Fibroblast of skin of back (primary cell): ENCODE measurements at regions not wholly inside any gene's neighbourhood (a gene's known extent, or its start where the extent isn't known, plus 50 kb on each side); places are given as distances from the start of the nearest gene placed in this dataset.
"Not testable (repeated sequence)": the region's sequence is repeated elsewhere in the genome, so short reads cannot be mapped to it uniquely, and the experiment has no call there.

Experiments
- DNase-seq: peaks from one replicate; pipeline ENCODE4 v3.0.0-alpha.2; 2013

DNA sequence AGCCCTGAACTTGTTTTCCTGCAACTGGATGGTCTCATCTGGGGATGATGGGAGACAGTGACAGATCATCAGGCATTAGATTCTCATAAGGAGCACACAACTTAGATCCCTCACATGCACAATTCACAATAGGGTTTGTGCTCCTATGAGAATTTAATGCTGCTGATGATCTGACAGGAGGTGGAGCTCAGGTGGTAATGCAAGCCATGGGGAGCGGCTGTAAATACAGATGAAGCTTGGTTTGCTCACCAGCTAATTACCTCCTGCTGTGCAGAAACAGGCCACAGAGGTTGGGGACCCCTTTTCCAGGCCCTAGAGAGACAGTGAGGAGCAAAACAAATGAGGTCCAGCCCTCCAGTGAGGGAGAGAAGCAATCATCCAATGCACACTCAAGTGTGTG is 168.6 kb downstream of the RGS9 start:
- DNase-seq, result no peak

DNA sequence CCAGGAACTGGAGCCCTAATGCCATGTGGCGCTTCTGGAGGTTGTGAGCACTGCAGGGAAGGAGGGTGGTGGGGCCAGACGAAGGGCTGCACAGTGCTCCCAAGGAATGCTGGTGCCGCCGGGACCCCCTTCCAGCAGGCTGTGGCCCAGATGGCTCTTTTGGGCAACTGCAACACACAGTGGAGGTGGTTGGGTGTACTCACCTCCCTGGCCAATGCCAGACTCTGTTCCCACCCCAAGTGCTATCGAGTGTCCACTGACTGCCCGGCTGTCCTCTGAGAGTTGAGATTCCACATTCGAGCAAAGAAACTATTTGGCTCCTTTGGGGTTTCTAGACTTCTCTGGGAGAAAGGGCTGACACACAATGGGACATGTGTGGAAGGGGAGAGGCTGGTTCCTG is 167.9 kb downstream of the RGS9 start:
- DNase-seq, result no peak

DNA sequence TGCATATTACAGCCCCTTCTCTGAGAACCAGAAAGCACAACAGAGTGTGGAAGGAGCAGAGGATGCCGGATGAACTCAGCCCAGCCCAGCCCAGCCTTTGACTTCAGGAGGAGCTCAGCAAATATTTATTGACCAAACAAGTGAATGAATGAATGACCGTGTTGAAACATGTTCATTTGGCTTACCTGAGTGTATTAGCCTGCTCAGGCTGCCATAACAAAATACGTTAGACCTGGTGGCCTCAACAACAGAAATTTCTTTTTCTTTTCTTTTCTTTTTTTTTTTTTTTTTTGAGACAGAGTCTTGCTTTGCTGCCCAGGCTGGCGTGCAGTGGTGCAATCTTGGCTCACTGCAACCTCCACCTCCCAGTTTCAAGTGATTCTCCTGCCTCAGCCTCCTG is 164.7 kb downstream of the RGS9 start:
- not testable (repeated sequence) for DNase-seq

DNA sequence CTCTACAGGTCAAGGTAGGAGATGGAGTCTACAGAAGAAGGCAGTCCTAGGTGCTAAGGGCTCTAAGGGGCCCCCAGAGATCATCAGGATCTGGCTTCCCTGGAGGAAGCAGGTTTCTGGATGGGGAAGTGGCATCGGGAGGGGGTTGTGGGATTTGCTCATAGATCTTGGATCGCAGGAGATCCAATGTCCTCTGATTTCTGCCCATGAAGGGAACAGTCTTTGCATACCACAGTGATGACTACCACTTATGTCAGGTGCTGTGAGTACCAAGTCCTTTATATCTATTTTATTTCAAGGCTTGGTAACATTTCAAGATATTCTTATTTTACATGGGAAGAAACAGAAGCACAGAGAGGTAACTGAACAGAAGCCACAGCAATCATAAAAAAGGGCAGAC is 164.0 kb downstream of the RGS9 start:
- DNase-seq, result no peak

DNA sequence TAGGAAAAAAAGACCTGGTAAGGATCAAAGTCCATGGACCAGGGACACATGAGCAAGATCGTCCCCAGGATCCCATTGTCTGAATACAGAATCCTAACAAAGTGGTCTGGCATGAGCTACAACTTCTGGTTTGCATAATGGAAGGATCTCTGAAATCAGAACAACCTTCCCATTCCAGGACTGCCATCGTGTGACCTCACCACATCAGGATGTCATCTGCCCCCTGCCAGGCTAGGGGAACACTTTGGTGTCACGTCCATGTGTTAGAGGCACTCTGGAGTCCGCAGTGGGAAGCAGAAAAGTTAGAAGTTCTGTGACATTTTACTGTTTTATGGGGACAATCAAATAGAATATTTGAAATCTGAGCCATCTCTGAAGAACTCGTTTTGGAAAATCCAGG is 160.7 kb downstream of the RGS9 start:
- peak; percentile 61 for DNase-seq

DNA sequence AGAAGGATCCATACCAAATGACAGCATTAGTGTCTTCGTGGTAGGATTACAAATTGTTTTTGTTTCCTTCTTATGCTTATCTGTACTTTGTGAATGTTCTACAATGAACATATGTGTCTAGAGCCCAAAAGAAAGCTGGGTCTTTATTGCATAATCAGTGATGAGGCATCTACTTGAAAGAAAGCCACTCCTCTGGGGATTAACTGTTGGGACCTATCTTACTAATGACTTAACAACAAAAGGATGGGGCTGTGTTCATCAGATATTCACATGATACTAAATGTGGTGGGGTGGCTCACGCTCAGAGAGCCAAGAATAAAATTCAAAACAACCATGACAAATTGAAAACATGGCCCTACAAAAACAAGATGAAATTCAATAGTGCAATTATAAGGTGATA is 160.2 kb downstream of the RGS9 start:
- peak; percentile 34 for DNase-seq

DNA sequence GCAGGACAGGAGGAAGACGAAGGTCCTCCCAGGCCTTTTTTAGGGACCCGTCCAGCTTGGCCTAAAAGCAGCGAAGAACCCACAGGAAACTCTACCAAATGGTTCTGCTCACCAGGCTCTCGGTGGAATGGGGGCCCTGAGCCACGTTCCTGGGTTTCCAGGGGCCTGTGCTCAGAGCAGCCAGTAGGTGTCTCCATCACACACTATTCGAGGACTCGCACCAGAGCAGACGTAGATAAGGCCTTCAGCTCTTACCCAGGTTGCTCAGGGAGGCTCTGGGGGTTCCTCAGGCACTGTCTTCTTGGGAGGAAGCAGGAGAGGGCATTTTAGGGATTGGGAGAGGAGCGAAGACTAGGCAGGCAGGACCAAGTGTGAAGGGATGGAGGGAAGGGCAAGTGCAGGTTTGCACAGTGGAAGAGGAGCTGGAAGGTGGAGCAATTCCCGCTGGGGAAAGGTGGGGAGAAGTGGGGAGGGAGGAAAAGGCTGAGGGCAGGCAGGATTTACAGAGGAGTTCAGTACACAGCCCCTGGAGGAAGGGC is 157.1 kb downstream of the RGS9 start:
- peak; percentile 69 for DNase-seq

DNA sequence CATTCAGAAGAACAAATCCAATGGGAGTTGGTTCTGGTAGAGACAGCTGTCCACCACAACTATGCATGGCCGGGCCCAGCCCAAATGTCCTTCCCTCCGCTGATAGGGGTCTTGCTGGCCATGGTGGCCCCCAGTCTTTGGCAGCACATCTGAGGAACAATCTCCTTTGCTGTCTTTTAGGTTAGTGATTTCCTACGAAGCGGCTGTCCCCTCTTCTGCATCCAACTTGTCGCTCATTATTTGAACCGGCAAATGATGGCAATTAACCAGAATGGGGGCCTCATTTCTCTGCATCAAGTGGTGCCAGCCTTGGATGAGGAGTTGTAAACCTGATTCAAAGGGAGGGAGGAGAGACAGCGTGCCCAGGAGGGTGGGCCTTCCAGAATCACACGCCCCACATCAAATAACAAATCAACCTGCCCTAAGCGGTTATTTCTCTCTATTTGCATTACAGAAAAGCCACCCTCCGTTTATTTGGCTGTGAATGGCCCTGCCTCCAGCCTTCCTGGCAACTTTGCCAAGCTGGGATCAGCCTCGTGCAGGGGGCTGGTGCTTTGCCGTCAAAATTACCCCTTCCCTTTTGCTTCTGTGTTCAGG is 156.5 kb downstream of the RGS9 start:
- DNase-seq, result no peak

DNA sequence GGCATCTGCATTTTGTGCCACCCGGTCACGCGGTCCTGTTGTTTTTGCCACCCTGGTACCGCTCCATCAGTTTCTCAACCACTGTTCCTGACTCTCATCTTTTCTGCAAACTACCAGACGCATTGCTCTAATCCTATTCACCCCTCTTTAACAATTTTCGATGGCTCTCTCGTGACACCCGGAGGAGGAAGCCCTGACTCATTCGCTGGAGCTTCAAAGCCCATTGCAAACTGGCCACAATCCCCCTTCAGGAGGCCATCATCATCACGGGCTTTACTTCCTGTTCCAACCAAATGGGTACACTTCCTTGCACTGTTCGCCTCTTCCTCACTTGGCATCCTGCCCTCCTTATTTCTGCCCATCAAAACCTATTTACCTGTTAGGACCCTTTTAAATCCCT is 155.3 kb downstream of the RGS9 start:
- peak; percentile 35 for DNase-seq

DNA sequence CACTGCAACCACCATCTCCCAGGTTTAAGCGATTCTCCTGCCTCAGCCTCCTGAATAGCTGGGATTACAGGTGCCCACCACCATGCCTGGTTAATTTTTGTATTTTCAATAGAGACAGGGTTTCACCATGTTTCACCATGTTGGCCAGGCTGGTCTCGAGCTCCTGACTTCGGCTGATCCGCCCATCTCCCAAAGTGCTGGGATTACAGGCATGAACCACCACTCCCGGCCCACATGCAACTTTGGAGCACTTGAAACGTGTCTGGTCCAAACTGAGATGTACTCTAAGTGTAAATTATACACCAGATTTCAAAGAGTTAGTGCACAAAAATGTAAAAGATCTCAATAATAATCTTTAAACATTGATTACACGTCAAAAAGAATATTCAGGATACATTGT is 154.1 kb downstream of the RGS9 start:
- DNase-seq, result not testable (repeated sequence)

DNA sequence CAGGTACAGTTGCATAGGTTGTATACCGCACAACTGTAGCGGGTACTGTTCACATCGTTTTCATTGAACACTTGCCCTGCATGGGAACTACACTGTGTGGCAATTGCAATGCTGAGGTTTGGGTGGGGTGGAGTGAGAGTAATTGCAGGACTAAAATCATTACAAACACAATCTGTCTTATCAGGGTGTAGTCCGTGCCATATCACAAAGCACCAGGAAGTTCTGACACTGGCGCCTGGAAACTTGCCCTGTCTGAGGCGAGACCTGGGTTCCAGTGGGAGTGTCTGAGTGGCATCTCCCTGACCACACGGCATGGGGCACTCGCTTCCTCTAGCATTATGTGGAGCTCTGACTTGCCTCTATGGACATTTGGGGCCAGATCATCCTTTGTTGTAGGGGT is 153.4 kb downstream of the RGS9 start:
- DNase-seq, result no peak

DNA sequence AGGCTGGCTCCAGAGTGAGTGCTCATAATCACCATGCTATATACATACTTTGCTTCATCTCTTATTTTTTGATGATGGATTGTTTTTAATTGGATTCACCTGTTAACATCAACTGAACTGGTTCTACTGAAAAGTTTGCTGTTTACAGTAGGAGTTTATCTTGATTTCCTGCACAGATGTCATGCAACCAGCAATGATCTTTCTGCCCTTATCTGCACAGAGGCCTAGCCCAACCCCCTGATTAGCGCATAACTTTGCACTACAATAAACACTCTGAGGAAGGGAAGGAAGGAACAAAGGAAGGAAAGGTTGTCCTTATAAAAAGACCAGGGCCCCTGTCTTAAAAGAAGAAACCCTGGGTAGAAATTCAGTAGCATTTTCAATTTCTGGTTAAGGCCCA is 152.9 kb downstream of the RGS9 start:
- no peak for DNase-seq

DNA sequence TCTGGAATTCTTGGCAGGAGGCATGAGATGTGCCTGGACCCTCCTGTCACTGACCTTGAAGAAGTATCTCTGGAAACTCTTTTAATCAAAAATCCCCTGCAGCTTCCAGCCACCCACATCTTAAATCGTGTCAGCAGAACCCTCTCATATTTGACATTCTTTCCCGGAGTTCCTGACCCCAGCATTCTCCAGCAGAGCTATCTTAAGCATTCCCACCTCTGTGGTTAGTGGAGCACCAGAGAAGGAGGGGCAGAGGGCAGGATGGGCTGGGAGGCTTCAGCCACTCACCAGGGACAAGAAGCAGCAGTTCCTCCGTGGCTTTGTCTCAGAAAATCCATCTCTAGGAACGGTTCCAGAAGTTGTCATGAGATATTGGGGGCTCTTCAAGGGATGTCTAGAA is 149.9 kb downstream of the RGS9 start:
- DNase-seq, result peak; percentile 84

DNA sequence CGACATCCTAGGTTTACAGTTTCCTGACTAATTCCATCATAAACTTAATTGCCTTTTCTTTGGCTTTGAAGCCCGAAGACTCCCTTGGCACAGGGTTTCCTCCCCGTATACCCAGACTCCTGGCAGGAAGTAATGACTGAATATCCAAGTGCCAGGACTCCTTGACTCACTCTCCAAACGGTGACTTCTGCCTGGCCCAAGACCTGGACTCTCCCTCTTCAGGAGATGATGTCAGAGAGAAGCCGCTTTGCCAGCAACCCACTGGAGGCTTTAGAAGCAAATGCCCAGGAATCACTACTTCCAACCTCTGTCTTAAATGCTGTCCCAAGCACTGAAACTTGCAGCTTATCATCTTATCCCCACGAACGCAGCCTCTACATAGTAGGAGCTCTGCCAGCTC is 146.5 kb downstream of the RGS9 start:
- peak; percentile 61 for DNase-seq

DNA sequence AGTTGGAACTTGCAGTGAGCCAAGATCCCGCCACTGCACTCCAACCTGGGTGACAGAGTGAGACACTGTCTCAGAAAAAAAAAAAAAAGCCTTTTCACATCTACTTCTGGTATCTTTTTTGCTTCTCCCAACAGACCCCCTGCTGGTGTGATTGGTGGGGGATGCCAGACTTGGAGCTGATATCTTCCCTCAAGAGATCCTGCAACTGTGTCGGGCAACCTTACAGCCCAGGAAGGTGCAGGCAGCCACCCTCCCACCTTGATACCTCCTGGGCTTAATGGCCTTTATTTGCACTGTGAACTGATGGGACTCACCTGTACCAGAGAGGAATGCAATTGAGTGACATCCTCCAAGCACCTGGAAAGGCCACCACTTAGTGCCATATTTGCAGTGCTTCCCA is 142.3 kb downstream of the RGS9 start:
- DNase-seq, result no peak

DNA sequence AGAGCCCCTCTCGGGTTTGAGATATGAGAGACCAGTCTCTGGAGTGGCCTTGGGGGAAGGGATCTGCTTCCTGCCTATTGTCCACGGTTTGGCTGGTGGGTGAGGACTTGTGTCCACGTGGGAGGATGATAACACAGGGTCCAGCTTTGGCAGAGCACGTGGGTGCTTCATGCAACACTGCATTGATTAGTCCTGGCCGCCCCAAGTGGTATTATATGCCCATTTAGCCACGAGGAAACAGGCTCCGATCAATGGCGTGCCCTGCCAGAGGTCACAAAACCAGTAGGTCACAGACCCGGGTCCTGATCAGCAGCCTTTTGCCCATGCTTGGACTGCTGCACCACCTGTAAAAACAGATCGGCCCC is 141.6 kb downstream of the RGS9 start:
- no peak for DNase-seq

DNA sequence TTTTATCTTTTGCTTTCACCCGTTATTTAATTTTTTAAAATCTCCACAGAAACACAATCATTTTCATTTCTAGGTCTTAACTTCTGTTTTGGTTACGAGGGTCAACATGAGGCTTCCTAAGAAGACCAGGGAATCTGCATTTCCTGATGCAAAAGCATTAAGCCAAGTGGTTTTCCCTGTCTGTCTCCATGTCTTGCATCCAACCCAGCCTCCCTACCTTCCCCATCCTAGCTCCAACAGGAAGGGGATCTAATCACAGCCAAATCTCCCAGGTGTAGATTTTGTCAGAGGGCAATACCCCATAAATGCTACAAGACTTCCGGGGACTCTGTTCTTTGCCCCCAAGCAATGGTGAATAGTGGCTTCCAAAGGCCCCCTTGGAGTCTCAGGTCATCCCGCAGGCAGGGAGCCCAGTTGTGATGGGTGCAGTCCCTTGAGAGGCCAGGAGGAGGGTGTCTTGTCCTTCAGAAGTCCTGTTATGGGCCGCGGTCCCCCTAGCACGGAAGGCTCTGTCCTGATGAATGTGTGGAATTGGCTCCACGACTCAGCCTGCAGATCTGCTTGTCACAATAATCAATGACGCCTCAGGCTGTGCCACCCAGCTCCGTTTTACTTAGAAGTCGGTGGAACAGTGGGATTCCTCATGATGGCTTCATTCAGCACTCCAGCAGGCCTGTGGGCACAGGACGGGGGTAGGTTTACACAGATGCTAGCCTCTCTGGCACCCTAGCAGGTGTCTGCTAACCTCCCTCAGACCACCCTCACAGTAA is 141.1 kb downstream of the RGS9 start:
- DNase-seq, result peak; percentile 72

DNA sequence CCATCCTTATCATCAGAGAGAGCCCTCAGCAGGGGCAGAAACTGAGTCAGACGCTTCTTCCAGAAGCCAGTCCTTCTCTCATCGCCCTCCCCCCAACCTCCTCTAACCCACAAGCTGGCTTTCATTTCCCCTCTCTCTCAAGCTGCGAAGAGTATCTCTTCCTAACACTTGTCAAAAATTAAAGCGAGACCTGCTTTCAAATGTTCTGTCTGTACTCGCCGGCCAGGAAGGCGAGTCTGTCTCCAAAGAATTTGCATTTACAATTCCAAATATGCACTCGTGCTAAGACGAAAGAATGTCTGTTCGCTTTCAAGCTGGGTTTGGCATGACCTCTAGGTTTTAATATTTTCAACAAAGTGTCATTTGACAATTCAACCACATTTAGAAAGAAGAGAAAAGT is 140.4 kb downstream of the RGS9 start:
- DNase-seq, result peak; percentile 71
